PC-3 (cell line): ENCODE measurements at regions not wholly inside any gene's neighbourhood (a gene's known extent, or its start where the extent isn't known, plus 50 kb on each side); places are given as distances from the start of the nearest gene placed in this dataset.

Experiments
- EZH2 ChIP-seq: fragments of 300-600 bp; sonication (generic); IDR thresholded peaks from one replicate; pipeline ENCODE4 v1.6.1; 2017; ENCODE audit warnings: antibody characterized with exemption, mild to moderate bottlenecking, low read length; ENCODE audit not compliant: unreplicated experiment
- EZH2phosphoT487 ChIP-seq: fragments of 300-600 bp; sonication (generic); IDR thresholded peaks from 2 replicates; pipeline ENCODE4 v1.6.1; 2018; ENCODE audit warnings: mild to moderate bottlenecking, antibody characterized with exemption, low read length, borderline replicate concordance
- TF ChIP-seq, protein P1 (sequence below): fragments of 300-600 bp; sonication (generic); conservative IDR thresholded peaks from 2 replicates; pipeline ENCODE4 v1.5.1; 2017; ENCODE audit warnings: antibody characterized with exemption, low read depth, mild to moderate bottlenecking, low read length

DNA sequence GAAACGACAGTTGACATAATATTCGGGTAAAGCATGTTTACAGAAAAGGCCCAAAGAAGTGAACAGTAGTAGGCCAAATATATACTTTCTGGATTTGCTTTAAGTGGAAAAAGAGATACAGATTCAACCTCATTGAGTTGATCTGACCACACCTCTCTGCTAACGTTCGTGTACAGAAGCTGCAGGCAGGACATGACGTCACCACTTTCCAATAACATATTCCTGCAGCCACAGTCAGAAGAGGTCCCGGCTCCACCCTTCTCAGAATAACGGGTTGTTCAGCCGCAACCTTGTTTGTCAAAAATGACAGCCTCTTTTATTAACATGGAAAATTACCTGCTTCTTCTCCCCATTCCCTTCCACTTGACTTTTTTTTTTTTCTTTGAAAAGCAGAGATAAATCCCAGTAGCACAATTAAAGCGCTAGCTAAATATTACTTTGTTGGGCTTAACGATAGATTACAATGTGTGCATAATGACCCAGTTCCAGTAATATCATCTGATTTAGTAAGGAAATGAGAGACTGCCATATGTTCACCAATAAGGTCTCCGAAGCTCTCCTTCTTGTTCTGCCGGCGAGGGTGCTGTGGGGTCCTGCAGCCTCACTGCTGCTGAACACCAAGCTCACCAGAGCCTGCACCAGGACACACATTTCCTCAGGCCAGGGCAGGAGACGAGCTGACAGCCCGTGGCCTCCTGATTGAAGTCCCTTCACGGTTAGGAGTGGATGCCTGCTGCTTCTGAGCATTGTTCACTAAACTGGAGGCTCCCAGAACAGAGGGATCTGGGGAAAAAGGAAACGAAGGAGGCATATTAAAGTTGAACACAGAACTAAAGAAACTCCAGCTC is 451.0 kb upstream of the SALL3 start:
- TF ChIP-seq, protein P1, sequence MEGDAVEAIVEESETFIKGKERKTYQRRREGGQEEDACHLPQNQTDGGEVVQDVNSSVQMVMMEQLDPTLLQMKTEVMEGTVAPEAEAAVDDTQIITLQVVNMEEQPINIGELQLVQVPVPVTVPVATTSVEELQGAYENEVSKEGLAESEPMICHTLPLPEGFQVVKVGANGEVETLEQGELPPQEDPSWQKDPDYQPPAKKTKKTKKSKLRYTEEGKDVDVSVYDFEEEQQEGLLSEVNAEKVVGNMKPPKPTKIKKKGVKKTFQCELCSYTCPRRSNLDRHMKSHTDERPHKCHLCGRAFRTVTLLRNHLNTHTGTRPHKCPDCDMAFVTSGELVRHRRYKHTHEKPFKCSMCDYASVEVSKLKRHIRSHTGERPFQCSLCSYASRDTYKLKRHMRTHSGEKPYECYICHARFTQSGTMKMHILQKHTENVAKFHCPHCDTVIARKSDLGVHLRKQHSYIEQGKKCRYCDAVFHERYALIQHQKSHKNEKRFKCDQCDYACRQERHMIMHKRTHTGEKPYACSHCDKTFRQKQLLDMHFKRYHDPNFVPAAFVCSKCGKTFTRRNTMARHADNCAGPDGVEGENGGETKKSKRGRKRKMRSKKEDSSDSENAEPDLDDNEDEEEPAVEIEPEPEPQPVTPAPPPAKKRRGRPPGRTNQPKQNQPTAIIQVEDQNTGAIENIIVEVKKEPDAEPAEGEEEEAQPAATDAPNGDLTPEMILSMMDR: no peak
- TF ChIP-seq EZH2: no peak
- no peak for TF ChIP-seq EZH2phosphoT487
